SK-N-SH (cell line): ENCODE measurements at regions not wholly inside any gene's neighbourhood (a gene's known extent, or its start where the extent isn't known, plus 50 kb on each side); places are given as distances from the start of the nearest gene placed in this dataset.

ENCODE experiments used
- PBX3 ChIP-seq: IDR thresholded peaks from 2 replicates; pipeline ENCODE4; 2012
- POLR2AphosphoS5 ChIP-seq: IDR thresholded peaks from 2 replicates; pipeline ENCODE4 v1.6.1; 2012; ENCODE audit warnings: low read depth, low read length
- TF ChIP-seq, protein P1 (sequence below): fragments of 200-600 bp; sonication (generic); IDR thresholded peaks from 2 replicates; pipeline ENCODE4 v1.6.1; 2017; ENCODE audit warnings: antibody characterized with exemption, mild to moderate bottlenecking, moderate library complexity

DNA sequence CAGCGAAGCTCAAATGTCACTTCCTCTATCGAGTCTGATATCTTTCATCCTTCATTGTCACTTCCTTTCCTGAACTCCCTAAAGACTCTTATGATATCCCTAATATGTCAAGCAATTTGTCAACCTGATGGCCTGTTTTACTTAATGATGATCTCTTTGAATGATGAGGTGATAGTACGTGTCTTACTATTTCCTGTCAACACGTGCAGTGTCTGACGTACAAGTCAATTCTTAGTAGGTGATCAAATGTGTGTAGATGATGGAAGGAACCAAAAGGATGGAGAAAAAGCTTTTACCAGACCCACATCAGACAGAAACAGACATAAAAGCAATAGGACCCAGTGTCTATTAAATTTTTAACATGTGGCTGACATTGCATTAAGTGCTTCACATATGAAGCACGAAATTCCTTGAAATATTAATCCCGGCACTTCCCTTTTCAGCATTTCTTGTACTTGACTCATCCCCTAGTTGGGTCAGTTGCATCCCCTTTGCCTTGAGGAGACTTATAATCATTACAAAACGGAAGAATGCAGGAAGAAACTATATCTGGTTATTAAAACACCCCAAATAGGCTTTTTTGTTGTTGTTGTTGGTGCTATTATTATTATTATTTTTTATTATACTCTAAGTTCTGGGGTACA is 108.6 kb upstream of the NYAP2 start:
- no peak for TF ChIP-seq POLR2AphosphoS5
- TF ChIP-seq, protein P1, sequence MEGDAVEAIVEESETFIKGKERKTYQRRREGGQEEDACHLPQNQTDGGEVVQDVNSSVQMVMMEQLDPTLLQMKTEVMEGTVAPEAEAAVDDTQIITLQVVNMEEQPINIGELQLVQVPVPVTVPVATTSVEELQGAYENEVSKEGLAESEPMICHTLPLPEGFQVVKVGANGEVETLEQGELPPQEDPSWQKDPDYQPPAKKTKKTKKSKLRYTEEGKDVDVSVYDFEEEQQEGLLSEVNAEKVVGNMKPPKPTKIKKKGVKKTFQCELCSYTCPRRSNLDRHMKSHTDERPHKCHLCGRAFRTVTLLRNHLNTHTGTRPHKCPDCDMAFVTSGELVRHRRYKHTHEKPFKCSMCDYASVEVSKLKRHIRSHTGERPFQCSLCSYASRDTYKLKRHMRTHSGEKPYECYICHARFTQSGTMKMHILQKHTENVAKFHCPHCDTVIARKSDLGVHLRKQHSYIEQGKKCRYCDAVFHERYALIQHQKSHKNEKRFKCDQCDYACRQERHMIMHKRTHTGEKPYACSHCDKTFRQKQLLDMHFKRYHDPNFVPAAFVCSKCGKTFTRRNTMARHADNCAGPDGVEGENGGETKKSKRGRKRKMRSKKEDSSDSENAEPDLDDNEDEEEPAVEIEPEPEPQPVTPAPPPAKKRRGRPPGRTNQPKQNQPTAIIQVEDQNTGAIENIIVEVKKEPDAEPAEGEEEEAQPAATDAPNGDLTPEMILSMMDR = no peak
- TF ChIP-seq PBX3 = no peak
